HG03575 (cell line): ENCODE measurements at regions not wholly inside any gene's neighbourhood (a gene's known extent, or its start where the extent isn't known, plus 50 kb on each side); places are given as distances from the start of the nearest gene placed in this dataset.
"Not testable (repeated sequence)": the region's sequence is repeated elsewhere in the genome, so short reads cannot be mapped to it uniquely, and the experiment has no call there.

ENCODE experiments used
- ATAC-seq: cut with Tn5 transposase; IDR thresholded peaks from one replicate; pipeline ENCODE4 v1.9.1; 2021; ENCODE audit not compliant: unreplicated experiment, insufficient number of reproducible peaks, low FRiP score; ENCODE audit errors: extremely low read depth

DNA sequence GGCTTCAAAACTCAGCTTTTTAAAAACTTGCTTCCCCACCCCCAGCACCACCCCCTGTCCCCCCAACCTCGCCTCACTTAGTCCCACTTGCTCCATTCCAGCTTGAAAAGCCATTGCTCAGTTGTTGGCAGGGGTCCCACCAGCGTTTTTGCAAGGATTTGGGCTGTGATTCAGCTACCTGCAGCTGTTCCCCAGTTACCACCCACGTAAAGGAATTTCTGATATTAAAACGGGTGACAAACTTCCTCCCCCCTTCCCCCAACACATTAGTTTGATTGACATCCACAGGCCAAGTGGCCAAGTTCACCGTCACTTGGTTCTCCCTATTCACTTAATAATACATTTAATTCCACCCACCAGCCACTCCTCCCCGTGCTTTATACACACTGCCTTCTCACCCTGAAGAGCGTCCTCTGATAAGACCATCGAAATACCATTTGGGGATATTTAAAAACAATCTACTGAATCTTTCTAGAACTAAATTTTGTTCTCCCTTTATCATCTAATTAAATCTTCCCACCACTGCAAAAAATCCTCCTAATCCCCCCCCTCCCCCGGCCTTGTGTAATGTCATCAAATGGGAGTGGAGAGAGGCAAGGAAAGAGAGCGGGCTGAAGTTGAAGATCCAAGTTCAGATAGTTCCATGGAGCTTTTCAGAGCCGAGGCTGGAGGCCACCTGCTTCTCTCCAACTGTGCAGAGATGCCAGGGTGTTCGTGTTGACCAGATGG is 55.1 kb downstream of the SOX9 start:
- ATAC-seq: no peak

DNA sequence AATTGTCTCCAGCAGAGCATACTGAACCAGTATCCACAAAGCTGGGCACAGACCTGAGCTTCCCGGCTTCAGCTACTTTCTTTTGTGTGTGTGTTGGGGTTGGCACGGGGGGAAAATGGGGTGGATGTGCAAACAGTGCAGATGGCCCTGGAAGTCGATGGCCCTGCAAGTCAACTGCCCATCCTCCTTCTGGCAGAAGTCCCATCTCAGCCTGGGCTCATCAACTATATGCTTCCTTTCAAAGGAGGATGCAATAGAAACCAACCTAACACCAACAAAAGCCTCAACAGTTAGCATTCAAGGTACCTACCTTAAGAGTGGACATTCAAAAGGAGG is 55.7 kb downstream of the SOX9 start:
- ATAC-seq: no peak

DNA sequence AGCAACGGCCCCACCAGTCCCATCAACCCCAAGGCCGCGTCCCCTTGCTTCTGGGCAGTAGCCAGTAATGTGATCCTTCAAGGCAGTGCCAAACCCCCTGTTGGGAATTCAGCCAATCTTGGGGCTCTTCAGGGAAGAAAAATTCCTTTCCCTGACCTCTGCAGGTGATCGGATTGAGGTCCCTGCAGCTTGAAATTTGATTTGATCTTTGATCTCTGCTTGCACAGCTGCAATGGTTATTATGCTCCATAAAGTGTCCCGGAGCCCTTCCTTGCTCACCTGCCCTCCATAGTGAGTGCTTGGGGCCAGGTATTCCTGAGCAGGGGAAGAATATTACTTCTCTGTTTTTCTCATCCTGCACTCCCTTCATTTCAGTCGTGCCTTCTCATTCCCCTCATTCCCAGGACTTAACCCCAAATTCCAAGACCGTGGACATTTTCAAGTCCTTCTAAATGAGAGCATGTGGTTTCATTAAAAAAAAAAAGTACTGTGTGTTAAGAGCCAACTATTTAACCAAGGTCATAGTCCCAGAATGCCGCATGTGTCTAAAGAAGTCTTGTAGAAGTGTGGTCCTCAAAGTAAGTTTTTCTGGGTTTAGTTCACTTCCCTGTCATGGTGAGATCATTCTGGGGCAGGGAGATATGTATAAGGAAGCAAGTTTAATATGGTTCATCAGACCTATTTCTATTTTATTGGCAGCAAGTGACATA is 56.3 kb downstream of the SOX9 start:
- no peak for ATAC-seq

DNA sequence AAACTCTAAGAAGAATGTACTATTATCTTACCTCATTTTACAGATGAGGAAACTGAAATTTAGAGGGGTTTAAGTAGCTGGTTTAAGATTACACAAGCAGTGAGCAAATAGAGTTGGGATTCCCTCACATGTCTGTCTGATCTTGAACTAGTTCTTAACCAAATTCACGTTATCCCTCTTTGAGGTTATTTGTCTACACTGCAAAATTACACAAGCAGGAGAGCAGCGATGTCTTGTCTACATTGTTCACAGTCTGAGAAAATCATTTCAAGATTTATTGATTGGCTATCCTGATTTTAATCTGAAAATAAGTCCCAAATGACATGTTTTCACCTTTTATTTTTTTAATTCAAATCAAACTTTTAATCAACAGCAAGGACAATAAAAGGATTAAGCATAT is 56.9 kb downstream of the SOX9 start:
- ATAC-seq: no peak

DNA sequence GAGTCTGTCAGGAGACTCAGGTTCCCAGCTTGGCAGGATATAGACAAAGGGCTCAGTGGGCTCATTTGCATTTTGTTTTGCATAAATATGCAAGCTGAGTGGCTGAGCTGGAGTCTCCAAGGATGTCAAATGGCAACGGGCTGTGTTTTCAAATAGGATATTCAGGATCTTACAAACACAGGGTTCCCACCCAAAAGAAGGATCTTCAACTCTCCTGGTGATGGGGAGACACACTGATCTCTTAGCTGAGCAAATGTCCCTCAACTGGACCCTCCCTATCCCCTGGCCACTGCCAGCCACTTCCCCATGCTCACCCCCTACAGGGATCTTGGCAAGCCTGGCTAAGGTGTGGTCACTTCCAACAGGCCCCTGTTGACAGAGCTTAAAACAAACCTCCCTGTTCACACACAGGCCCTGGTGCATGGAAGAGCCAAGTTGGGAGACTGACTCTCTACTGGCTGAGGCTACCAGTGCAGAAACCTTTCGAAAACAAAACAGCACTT is 61.6 kb downstream of the SOX9 start:
- ATAC-seq: no peak

DNA sequence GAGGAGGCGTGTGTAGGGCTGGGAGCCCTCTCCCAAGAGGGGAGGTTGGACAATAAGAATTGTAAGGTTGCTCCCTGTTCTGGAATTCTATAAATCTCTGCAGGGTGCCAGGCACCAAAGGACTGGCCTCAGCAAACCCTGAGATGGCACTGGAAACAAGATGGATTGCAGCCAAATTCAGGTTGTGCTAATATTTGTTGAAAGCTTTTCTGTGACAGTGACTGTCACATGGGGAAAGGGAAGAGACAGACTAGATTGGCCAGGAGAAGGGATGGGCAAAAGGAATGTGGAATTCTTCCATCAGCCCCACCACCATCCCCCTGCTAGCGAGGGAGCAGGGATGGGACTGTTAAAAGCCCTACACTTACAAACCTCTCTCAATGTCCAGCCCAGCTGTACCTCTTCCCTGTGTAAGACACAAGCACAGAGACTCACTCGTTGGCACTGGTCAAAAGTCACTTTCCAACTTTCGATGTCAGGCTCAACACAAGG is 62.4 kb downstream of the SOX9 start:
- no peak for ATAC-seq

DNA sequence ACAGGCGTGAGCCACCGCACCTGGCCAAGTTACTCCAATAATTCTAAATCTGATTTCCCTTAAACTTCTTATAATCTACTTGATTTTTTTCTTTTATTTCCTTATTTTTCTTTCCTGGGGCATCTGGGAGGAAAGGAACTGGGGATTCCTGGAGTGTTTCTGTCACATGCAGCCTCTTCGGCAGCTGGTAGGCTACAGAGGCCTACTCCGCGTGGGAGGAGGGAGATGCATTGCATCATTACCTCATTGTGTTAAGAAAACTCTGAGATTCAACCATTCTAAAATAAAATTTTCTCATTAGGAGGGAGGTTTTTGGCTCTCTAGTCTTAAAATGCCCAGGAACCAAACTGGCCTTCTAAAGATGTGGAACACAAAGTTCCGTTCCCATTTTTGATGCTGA is 64.0 kb downstream of the SOX9 start:
- no peak for ATAC-seq

DNA sequence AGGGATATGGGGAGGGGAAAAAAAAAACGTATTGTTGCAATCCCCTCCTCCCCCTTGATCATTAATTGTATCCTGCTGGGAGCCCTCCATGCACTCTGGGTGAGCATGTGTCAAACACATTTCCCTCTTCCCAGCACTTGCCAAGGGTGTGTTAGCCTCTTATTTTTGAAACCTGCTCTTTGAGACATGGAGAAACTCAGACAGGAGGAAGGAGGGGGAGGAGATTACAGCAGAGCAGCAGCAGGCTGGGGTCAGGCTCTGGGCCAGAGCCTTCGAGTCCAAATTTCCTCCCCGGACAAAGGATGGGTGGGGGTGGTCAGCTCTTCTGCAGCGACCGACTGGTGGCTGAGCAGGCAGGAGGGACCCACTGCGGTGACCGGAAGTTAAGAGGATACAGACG is 64.7 kb downstream of the SOX9 start:
- ATAC-seq: no peak

DNA sequence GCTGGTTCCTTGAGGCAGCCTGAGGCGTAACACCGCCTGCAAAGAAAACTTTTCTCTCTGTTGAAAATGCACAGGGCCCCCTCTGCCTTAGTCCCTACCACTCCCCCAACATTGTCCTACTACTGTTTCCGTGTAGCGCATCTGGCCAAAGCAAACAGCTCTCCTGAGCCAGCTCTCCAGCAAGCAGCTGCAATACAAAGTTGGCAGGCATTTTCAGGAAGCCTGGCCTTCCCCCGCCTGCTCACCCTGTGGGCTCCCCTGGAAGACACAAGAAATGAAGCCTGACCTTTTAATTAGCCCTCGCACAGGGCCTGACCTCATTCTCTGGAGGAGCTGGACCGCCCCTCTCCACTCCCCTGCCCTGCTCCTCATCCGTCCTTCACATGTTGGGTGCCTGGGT is 66.7 kb downstream of the SOX9 start:
- no peak for ATAC-seq

DNA sequence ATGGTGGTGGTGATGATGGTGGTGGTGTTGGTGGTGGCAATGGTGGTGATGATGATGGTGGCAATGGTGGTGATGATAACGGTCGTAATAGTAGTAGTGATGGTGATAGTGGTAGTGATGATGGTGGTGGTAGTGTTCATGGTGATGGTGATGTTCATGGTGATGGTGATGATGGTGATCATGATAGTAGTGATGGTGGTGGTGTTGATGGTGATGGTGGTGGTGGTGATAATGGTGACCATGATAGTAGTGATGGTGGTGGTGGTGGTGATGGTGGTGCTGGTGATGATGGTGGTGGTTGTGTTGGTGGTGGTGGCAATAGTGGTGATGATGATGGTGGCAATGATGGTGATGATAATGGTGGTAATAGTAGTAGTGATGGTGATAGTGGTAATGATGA is 68.0 kb downstream of the SOX9 start:
- no peak for ATAC-seq

DNA sequence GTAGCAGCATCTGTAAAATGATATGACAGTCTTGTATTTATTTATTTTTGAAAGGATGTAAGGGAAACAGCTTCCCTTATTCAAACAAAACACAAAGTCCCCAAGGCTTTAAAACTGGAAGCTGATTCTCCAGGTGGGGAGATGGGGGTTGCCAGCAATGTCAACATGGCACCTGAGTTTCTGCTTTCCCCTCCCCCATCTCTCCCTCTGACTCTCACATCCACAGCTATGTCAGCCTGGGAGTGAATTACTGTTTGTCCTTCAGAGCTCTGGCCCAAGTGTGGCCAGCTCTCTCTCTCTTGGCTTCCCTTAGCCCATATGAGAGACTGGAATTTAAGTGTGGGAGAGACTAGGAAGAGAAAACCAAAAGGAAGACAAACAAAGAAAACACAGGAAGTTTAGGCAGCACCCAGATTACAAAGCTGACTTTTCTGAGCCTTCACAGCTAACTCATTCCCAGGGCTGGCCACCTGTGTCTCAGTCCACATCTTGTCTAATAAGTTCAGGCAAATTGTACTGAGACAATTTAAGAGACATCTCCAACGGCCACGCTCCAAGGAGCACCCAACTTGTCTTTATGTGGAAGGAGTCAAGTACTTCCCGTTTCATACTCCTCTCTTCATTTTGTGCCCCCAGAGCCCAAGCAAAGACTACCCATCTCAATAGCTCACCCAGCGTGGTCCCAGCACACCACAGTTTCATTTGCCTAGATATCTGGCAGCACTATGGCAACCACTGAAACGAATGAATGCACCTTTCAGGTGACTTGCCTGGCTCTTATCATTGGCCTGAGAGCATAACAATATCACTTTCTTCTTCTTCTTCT is 69.2 kb downstream of the SOX9 start:
- no peak for ATAC-seq

DNA sequence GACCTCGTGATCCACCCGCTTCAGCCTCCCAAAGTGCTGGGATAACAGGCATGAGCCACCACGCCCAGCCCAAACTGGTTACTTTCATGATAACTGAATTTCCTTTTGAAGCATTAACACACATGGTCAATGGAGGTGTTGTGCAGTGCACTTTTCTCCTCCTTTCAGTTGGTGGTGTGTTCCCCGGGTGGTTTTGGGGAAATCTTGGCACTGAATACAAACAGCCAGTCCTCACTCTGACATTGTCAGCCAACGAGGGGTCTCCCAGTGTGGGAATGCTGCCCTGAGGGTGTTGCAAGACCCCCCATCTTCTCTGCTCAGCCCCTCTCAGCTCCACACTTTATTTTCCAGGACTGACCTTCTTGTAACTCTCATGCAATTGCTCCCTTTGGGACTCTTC is 70.5 kb downstream of the SOX9 start:
- no peak for ATAC-seq

DNA sequence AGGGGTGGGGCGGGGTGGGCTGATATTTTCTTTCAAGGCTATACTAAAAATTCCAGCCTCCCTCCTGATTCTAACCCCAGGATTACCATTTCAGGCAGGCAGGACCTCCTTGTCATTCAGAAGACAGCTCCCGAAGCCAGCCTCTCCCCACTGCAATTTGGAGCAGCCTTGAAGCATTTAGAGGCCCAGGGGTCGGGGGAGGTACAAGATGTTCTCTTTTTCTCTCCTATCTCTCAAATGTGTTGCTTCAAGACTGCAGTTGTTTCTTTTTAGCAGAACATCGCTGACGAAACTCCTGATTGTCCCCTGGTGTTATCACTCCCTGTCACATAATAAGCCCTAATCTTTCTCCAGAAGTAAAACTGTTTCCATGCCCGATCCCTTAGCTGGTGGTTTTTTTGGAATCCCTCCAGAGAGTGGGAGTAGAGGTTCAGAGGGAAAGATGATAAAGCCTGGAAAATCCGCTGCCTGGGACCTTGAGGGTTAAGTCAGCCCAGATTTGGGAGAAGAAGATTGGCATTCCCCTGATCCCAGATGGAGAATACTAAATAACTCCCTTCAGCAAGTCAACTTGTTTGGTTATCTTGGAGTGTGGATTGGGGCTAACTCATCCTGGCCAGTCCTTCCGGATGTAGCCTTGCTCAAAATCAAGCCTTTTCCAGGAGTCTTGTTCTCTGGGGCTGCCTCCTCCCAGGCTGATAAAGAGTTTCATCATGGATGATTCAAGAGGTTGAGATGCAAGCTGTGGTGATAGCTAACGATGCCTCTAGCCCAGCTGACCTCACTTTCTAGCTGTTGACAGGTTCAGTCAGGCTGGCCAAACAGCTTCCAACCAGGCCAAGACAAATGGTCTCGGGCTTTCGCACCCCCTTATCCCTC is 71.3 kb downstream of the SOX9 start:
- ATAC-seq: no peak

DNA sequence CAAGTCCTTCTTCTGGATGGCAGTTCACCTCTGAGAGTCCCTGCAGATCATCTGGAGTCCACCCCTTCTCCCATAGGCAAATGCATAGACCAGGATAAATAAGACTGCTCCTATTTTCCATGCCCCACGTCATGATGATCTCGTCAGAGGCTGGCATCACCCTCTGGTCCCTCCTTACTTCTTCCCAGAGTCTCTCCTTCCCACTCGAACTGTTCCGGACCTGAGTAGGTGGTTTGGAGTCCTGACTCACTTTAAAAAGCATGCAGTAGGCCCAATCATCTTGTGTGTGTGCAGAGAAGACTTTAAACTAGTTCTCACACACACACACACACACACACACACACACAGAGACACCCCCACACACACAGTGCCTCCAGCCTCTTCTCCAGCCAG is 72.0 kb downstream of the SOX9 start:
- no peak for ATAC-seq

DNA sequence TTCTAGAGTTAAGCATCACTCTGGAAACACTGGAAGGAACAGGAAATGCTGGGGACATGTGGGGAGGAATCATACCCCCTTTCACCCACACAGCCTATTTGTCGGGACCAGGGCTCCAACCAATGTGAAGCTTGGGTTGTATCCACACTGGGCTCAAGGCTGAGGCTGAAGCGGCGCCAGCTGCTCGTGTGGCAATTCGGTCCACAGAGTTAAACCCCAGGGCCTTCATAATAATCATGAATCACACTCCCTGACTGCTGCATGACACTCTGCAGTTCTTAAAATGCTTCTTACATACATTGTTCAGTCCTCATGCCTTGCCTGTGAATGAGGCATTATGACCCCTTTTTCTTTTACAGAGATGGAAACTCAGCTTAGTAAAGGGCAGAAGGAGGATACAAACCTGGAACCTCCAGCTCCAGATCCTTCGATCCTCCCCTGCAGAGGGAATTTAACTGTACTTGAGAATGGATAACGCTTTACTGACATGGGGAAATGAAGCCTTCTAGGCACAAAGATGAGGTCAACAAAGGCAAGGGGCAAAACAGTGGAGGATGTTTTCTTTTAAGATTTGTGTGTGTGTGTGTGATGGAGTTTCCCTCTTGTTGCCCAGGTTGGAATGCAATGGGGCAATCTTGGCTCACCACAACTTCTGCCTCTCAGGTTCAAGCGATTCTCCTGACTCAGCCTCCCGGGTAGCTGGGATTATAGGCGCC is 72.7 kb downstream of the SOX9 start:
- ATAC-seq: no peak

DNA sequence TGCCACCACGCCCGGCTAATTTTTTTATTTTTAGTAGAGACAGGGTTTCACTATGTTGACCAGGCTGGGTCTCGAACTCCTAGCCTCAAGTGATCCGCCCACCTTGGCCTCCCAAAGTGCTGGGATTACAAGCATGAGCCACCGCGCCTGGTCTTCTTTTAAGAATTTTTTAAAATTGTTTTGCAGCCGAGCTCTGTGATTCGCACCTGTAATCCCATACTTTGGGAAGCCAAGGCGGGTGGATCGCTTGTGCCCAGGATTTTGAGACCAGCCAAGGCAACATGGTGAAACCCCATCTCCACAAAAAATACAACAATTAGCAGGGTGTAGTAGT is 73.3 kb downstream of the SOX9 start:
- not testable (repeated sequence) for ATAC-seq

DNA sequence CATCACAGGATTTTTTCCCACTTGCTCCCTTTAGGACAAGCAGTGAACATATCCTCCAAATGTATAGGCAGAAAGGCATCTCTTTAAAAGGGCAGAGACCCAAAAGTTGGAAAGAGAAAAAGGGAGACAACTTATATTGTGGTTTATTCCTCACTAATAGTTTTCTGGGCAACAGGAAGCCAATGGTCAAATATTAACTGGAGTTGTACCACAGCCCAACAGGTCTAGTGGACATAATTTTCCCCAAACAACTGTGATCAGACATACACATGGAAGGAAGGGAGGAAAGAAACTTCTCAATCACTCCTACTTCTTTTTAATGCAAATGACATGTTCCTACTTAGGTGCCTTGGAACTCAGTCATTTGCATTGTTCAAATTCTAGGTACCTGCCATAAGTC is 78.4 kb downstream of the SOX9 start:
- no peak for ATAC-seq

DNA sequence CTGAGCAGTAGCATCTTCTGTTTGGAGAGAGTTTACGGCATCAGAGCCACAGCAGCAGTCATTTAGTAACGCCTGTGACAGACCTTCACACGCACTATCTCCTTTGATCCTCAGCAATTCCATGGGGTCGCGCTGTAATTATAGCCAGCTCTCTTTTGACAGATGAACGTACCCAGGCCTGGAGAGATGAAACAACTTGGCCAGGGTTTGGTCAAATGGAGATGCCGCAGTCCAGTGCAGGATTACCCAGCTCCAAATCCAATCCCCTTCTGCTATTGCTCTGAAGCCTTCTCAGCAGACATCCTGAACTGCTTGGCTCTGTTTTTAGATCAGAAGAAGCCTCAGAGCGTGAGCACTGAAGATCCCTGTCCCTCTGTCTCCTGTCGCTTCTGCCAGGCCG is 83.9 kb downstream of the SOX9 start:
- ATAC-seq: no peak
